Fibroblast of lung (primary cell): ENCODE measurements at regions not wholly inside any gene's neighbourhood (a gene's known extent, or its start where the extent isn't known, plus 50 kb on each side); places are given as distances from the start of the nearest gene placed in this dataset.

Source experiments
- DNase-seq, 2 donors: peaks; one replicate each; pipeline versions ENCODE4 v3.0.0 to v3.0.0-alpha.2; 2010; ENCODE audit warnings: low read depth in 2 of 2
- H2AFZ ChIP-seq: 2 replicates; pipeline ENCODE4 v1.5.1; 2012; ENCODE audit warnings: low read length, control low read depth, inconsistent platforms
- H3K27ac ChIP-seq: 2 replicates; pipeline ENCODE4 v1.5.1; 2011; ENCODE audit warnings: low read length, control low read depth; ENCODE audit not compliant: insufficient read depth
- H3K27me3 ChIP-seq: 2 replicates; pipeline ENCODE4 v1.5.1; 2011; ENCODE audit warnings: mild to moderate bottlenecking, low read length; ENCODE audit not compliant: control insufficient read depth, insufficient read depth
- H3K36me3 ChIP-seq: 2 replicates; pipeline ENCODE4 v1.5.1; 2011; ENCODE audit warnings: low read length; ENCODE audit not compliant: control insufficient read depth, insufficient read depth
- H3K4me1 ChIP-seq: 2 replicates; pipeline ENCODE4 v1.5.1; 2011; ENCODE audit warnings: low read length; ENCODE audit not compliant: control insufficient read depth, insufficient read depth; ENCODE audit errors: extremely low read depth
- H3K4me2 ChIP-seq: 2 replicates; pipeline ENCODE4 v1.5.1; 2011; ENCODE audit warnings: low read length, control low read depth; ENCODE audit not compliant: insufficient read depth; ENCODE audit errors: extremely low read depth
- H3K4me3 ChIP-seq, 4 experiments: fragments of 200-600 bp in 1 of 4; sonication (generic) in 1 of 4; replicated peaks in 1 of 4; 2 replicates each; pipeline ENCODE4 v1.5.1; 2011 to 2016; ENCODE audit warnings: low read length in 4 of 4, low read depth in 3 of 4, mild to moderate bottlenecking in 3 of 4, control low read depth in 2 of 4, inconsistent platforms in 1 of 4, mixed read lengths in 1 of 4; ENCODE audit not compliant: insufficient read depth in 1 of 4; ENCODE audit errors: control extremely low read depth in 1 of 4
- H3K79me2 ChIP-seq: 2 replicates; pipeline ENCODE4 v1.5.1; 2012; ENCODE audit warnings: mild to moderate bottlenecking, low read length, inconsistent platforms; ENCODE audit not compliant: control insufficient read depth, insufficient read depth
- H3K9ac ChIP-seq: 2 replicates; pipeline ENCODE4 v1.5.1; 2011; ENCODE audit warnings: mild to moderate bottlenecking, low read length, control low read depth; ENCODE audit not compliant: insufficient read depth
- H3K9me3 ChIP-seq: 2 replicates; pipeline ENCODE4 v1.5.1; 2012; ENCODE audit warnings: low read depth, low read length; ENCODE audit not compliant: control insufficient read depth, insufficient read depth
- H4K20me1 ChIP-seq: 2 replicates; pipeline ENCODE4 v1.5.1; 2011; ENCODE audit warnings: low read length; ENCODE audit not compliant: control insufficient read depth, insufficient read depth; ENCODE audit errors: extremely low read depth
- EZH2 ChIP-seq: IDR thresholded peaks from 2 replicates; pipeline ENCODE4 v1.5.1; 2012; ENCODE audit warnings: low read length, control low read depth, mild to moderate bottlenecking; ENCODE audit errors: missing control alignments
- TF ChIP-seq, protein P1 (sequence below), 2 donors: IDR thresholded peaks in 1 of 2; conservative IDR thresholded peaks in 1 of 2; 1 replicate in 1 of 2; 2 replicates in 1 of 2; pipeline ENCODE4 v1.5.1; 2011 to 2012; ENCODE audit warnings: low read length in 2 of 2, control low read depth in 1 of 2, inconsistent platforms in 1 of 2, low read depth in 1 of 2, mild to moderate bottlenecking in 1 of 2

DNA sequence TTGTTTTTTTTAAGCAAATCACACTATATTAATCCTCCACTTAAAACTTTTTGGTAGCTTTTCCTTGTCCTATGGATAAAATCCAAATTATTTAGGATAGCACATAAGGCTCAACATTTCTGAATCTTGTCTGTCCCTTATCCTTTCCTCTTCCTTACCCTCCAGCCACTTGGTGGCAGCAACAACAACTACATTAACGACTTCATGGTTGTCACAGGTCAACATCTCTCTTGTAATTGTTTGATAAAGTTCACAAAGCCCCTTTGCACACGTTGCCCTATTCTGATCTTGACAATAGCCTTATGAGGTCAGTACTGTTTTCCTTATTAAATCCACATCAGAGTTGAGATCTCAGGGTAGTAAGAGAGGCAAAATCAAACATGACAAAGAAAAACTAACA lies 269.0 kb upstream of the PABPC4L start:
- no peaks in the 10 kb centered on the region for H3K27me3 ChIP-seq
- H3K79me2 ChIP-seq = no peaks in the 10 kb centered on the region
- peak; percentile 0 to 9 for DNase-seq
- no peak overlapping the region for H3K4me3 ChIP-seq
- H2AFZ ChIP-seq = no peak overlapping the region
- TF ChIP-seq EZH2 = no peak
- TF ChIP-seq, protein P1, sequence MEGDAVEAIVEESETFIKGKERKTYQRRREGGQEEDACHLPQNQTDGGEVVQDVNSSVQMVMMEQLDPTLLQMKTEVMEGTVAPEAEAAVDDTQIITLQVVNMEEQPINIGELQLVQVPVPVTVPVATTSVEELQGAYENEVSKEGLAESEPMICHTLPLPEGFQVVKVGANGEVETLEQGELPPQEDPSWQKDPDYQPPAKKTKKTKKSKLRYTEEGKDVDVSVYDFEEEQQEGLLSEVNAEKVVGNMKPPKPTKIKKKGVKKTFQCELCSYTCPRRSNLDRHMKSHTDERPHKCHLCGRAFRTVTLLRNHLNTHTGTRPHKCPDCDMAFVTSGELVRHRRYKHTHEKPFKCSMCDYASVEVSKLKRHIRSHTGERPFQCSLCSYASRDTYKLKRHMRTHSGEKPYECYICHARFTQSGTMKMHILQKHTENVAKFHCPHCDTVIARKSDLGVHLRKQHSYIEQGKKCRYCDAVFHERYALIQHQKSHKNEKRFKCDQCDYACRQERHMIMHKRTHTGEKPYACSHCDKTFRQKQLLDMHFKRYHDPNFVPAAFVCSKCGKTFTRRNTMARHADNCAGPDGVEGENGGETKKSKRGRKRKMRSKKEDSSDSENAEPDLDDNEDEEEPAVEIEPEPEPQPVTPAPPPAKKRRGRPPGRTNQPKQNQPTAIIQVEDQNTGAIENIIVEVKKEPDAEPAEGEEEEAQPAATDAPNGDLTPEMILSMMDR (conservative IDR thresholded peaks at IDR 0.05 in 1 of 2, IDR thresholded peaks at IDR 0.05 in 1 of 2; ENCODE audit: low read depth in 1 of 2, low read length in 2 of 2) = no peak
- H3K9me3 ChIP-seq = no peaks in the 10 kb centered on the region
- H3K36me3 ChIP-seq = no peaks in the 10 kb centered on the region
- no peaks in the 10 kb centered on the region for H4K20me1 ChIP-seq
- H3K4me1 ChIP-seq = no peaks in the 10 kb centered on the region
- H3K9ac ChIP-seq = no peak overlapping the region
- H3K27ac ChIP-seq = no peak overlapping the region
- no peak overlapping the region for H3K4me2 ChIP-seq

DNA sequence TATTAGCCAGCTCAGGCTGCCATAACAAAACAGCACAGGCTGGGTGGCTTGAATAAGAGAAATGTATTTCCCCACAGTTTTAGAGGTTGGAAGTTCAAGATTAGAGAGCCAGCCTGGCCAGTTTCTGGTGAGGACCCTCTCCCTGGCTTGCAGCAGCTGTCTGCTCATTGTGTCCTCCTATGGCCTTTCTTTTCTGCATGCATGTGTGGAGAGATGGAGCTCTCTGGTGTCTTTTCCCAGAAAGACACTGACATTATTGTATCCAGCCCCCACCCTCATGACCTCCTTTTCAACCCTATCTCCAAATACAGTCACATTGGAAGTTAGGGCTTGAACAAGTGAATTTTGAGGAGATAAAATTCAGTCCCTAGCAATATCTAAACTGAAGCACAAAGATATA lies 263.8 kb upstream of the PABPC4L start:
- H3K9ac ChIP-seq = no peak overlapping the region
- H3K4me2 ChIP-seq = no peak overlapping the region
- H3K4me3 ChIP-seq = no peak overlapping the region
- no peaks in the 10 kb centered on the region for H4K20me1 ChIP-seq
- H2AFZ ChIP-seq = no peak overlapping the region
- TF ChIP-seq, protein P1 (conservative IDR thresholded peaks at IDR 0.05 in 1 of 2, IDR thresholded peaks at IDR 0.05 in 1 of 2; ENCODE audit: low read depth in 1 of 2, low read length in 2 of 2) = no peak
- TF ChIP-seq EZH2 = no peak
- H3K9me3 ChIP-seq = no peaks in the 10 kb centered on the region
- H3K4me1 ChIP-seq = no peaks in the 10 kb centered on the region
- DNase-seq = no peak
- H3K36me3 ChIP-seq = no peaks in the 10 kb centered on the region
- H3K27ac ChIP-seq = no peak overlapping the region
- no peaks in the 10 kb centered on the region for H3K27me3 ChIP-seq
- no peaks in the 10 kb centered on the region for H3K79me2 ChIP-seq

DNA sequence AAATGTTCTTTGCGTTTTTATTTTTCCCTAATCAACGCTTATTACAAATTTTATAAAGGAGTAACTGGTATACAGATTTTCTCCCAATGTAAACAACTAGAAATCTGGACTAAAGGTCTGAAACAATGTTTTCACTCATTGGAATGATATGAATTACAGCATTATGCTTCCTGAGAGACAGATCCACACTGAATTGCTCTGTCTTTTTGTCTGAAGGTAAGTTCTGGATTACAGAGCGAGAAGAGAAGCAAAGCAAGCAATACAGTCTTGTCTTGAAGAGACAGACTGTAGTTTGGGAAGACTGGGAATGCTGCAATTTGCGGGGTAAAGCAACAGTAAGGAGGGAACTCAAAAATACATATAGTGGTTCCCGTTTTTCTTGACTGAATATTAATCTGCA lies 262.2 kb upstream of the PABPC4L start:
- Histone ChIP-seq H3K9ac (no peak overlapping the region), H3K27ac (no peak overlapping the region), H3K9me3 (no peaks in the 10 kb centered on the region), H3K36me3 (no peaks in the 10 kb centered on the region), H2AFZ (no peak overlapping the region), H3K79me2 (no peaks in the 10 kb centered on the region), H4K20me1 (no peaks in the 10 kb centered on the region), H3K4me3 (no peak overlapping the region), H3K4me1 (no peaks in the 10 kb centered on the region), H3K4me2 (no peak overlapping the region), H3K27me3 (no peaks in the 10 kb centered on the region)
- DNase-seq = no peak
- TF ChIP-seq EZH2 = no peak
- TF ChIP-seq, protein P1 (conservative IDR thresholded peaks at IDR 0.05 in 1 of 2, IDR thresholded peaks at IDR 0.05 in 1 of 2; ENCODE audit: low read depth in 1 of 2, low read length in 2 of 2) = no peak
